SH-SY5Y (cell line): ENCODE measurements at regions not wholly inside any gene's neighbourhood (a gene's known extent, or its start where the extent isn't known, plus 50 kb on each side); places are given as distances from the start of the nearest gene placed in this dataset.

ENCODE experiments used
- GATA2 ChIP-seq: IDR thresholded peaks from 2 replicates; pipeline ENCODE4 v1.6.1; 2011; ENCODE audit warnings: mild to moderate bottlenecking, low read depth, low read length
- GATA3 ChIP-seq: IDR thresholded peaks from 2 replicates; pipeline ENCODE4 v1.6.1; 2011; ENCODE audit warnings: low read depth, mild to moderate bottlenecking, low read length, moderate library complexity

DNA sequence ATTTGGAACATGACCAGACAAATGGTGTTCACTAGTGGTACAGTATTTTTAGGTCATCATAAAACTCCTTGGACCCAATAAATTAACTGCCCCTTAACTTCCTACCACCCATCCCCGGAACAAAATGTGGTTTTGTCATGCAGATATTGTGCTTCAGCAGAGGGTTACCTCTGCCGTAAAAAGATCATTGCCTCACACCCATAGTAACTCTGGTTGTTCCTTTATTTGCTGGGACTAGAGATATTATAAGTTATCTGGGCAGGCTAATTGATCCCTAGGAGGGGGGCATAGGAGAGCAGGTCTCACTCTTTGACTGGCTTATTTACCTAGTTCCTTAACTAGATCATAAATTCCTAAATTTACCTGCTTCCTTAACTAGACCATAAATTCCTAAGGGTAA lies 1343.9 kb upstream of the CHAC2 start:
- TF ChIP-seq GATA2: no peak
- no peak for TF ChIP-seq GATA3
